ENCODE measurements at regions not wholly inside any gene's neighbourhood (a gene's known extent, or its start where the extent isn't known, plus 50 kb on each side); places are given as distances from the start of the nearest gene placed in this dataset.

DNA sequence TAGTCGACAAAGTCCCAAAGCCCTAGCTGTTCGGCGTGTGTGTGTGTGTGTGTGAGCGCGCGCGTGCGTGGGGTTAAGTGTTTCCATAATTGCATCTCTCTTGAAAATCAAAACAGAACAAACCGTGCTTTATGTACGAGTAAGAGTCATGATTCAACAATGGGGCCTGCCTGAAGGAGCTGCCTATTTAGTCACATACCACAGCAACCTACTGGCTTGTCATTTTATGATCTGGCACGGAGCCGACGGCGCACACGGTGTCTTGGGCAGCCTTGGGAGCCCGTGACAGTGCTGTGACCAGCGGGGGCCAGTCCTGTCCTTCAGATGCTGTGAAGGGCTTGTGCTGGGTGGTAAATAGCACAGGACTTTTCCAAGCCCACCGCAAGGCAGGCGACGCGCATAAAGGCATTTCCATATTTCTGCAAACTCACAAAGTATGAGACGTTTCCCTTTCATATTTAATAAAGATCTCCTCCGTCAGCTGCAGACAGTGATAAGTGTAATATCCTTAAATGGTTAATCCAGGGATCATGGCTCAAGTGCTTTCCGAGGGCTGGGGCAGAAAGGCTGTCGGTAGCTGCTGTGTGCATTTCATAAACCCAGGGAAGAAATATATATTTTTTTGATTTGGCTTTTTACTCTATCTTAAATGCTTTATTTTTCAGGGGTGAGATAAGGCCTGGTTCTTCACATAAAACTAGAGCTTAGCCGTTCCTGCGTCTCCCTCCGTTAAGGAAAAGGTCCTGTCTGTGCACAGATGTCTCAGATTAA lies 270.2 kb upstream of the IRX1 start:
- TF ChIP-seq, protein P1, sequence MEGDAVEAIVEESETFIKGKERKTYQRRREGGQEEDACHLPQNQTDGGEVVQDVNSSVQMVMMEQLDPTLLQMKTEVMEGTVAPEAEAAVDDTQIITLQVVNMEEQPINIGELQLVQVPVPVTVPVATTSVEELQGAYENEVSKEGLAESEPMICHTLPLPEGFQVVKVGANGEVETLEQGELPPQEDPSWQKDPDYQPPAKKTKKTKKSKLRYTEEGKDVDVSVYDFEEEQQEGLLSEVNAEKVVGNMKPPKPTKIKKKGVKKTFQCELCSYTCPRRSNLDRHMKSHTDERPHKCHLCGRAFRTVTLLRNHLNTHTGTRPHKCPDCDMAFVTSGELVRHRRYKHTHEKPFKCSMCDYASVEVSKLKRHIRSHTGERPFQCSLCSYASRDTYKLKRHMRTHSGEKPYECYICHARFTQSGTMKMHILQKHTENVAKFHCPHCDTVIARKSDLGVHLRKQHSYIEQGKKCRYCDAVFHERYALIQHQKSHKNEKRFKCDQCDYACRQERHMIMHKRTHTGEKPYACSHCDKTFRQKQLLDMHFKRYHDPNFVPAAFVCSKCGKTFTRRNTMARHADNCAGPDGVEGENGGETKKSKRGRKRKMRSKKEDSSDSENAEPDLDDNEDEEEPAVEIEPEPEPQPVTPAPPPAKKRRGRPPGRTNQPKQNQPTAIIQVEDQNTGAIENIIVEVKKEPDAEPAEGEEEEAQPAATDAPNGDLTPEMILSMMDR (IDR thresholded peaks at IDR 0.05) = no peak
- no peak for TF ChIP-seq ZFX (IDR thresholded peaks at IDR 0.05; ENCODE audit: borderline replicate concordance)
